ENCODE measurements at regions not wholly inside any gene's neighbourhood (a gene's known extent, or its start where the extent isn't known, plus 50 kb on each side); places are given as distances from the start of the nearest gene placed in this dataset.

- Histone ChIP-seq H3K27me3 (ENCODE audit: control insufficient read depth in 2 of 2, insufficient read depth in 2 of 2, low read length in 2 of 2) (peaks cover 2 to 3% of the 10 kb centered on the region in 2 experiments), H3K27ac (ENCODE audit: insufficient read depth, low read depth, low read length) (no peak overlapping the region), H3K4me1 (ENCODE audit: control insufficient read depth, extremely low read depth, insufficient read depth, low read length) (no peaks in the 10 kb centered on the region), H3K9me1 (replicated peaks; ENCODE audit: control insufficient read depth, extremely low read depth, insufficient read depth, low read length) (no peaks in the 10 kb centered on the region), H2AFZ (ENCODE audit: low read depth, low read length) (no peak overlapping the region), H3K79me2 (ENCODE audit: control insufficient read depth, insufficient read depth, low read length) (no peaks in the 10 kb centered on the region), H4K20me1 (replicated peaks; ENCODE audit: control insufficient read depth, extremely low read depth, insufficient read depth, low read length) (no peaks in the 10 kb centered on the region), H3K9me3 (replicated peaks; ENCODE audit: control insufficient read depth, insufficient read depth, low read length) (no peaks in the 10 kb centered on the region), H3K9ac (replicated peaks; ENCODE audit: extremely low read depth, insufficient read depth, low read length) (no peak overlapping the region), H3K4me3 (replicated peaks in 1 of 3; ENCODE audit: insufficient read depth in 1 of 3, low read depth in 1 of 3, low read length in 3 of 3) (no peak overlapping the region), H3K4me2 (ENCODE audit: insufficient read depth, low read length) (no peak overlapping the region), H3K36me3 (ENCODE audit: control insufficient read depth in 2 of 2, extremely low read depth in 1 of 2, insufficient read depth in 2 of 2, low read length in 2 of 2) (no peaks in the 10 kb centered on the region)
- DNase-seq (ENCODE audit: low read depth, low spot score) (no peak), FAIRE-seq (no peak)
- POLR2A ChIA-PET = no interaction called here
- BruUV-seq (replicated peaks) = no TSS peak
- dilution Hi-C loops (cut with MboI; ENCODE audit: extremely low pct_ligation_motif_present, low sequenced_read_pairs) = no loop called here
- CTCF ChIA-PET = no interaction called here
- TF ChIP-seq POLR2AphosphoS5 (IDR thresholded peaks at IDR 0.05; ENCODE audit: insufficient read depth, low read depth, low read length) = no peak
- TF ChIP-seq MYC (IDR thresholded peaks at IDR 0.05; ENCODE audit: low read depth, low read length) = no peak
- no peak for TF ChIP-seq POLR2A (IDR thresholded peaks at IDR 0.05; ENCODE audit: low read depth, low read length)
- TF ChIP-seq MAX (IDR thresholded peaks at IDR 0.05; ENCODE audit: insufficient read depth, insufficient read length) = no peak
- TF ChIP-seq FOS (IDR thresholded peaks at IDR 0.05; ENCODE audit: borderline replicate concordance, insufficient read depth, low read length) = no peak
- TF ChIP-seq EZH2 (IDR thresholded peaks at IDR 0.05; ENCODE audit: borderline replicate concordance, low read depth, low read length, severe bottlenecking) = no peak
- TF ChIP-seq GATA2 (IDR thresholded peaks at IDR 0.05; ENCODE audit: insufficient read depth, insufficient read length, low read depth, low read length) = no peak
- TF ChIP-seq JUN (IDR thresholded peaks at IDR 0.05; ENCODE audit: borderline replicate concordance, insufficient read depth, insufficient read length, low read depth) = no peak
- no peak for TF ChIP-seq CTCF (IDR thresholded peaks at IDR 0.05; ENCODE audit: extremely low read depth in 1 of 2, insufficient read depth in 1 of 2, low read depth in 1 of 2, low read length in 2 of 2)
- intact Hi-C loops (cut with micrococcal nuclease) = no loop called here
Measured at GRCh38 chr20:57802765-57803507, 93.1 kb upstream of the PMEPA1 start.
